ELR (cell line): ENCODE measurements at regions not wholly inside any gene's neighbourhood (a gene's known extent, or its start where the extent isn't known, plus 50 kb on each side); places are given as distances from the start of the nearest gene placed in this dataset.
"Not testable (repeated sequence)": the region's sequence is repeated elsewhere in the genome, so short reads cannot be mapped to it uniquely, and the experiment has no call there.

ENCODE experiments used
- DNase-seq: peaks from one replicate; pipeline ENCODE4 v3.0.0-alpha.2; 2015; ENCODE audit warnings: low read depth

GRCh38 chrX:79506001-79506400 lies 138.9 kb upstream of the ITM2A start:
- no peak for DNase-seq

- no peak for DNase-seq
Observed at GRCh38 chrX:79482686-79483085, 115.6 kb upstream of the ITM2A start.

- no peak for DNase-seq
Observed at GRCh38 chrX:79477691-79478090, 110.6 kb upstream of the ITM2A start.

- DNase-seq = no peak
Observed at GRCh38 chrX:79466636-79467035, 99.5 kb upstream of the ITM2A start.

GRCh38 chrX:79462458-79462857 lies 95.3 kb upstream of the ITM2A start:
- no peak for DNase-seq

- not testable (repeated sequence) for DNase-seq
Observed at GRCh38 chrX:79456593-79456992, 89.5 kb upstream of the ITM2A start.

- no peak for DNase-seq
Observed at GRCh38 chrX:79452881-79453280, 85.7 kb upstream of the ITM2A start.

- no peak for DNase-seq
Observed at GRCh38 chrX:79444694-79445210, 77.6 kb upstream of the ITM2A start.

- no peak for DNase-seq
Observed at GRCh38 chrX:79443121-79443520, 76.0 kb upstream of the ITM2A start.

GRCh38 chrX:79440336-79440735 lies 73.2 kb upstream of the ITM2A start:
- DNase-seq = no peak
